ENCODE measurements at regions not wholly inside any gene's neighbourhood (a gene's known extent, or its start where the extent isn't known, plus 50 kb on each side); places are given as distances from the start of the nearest gene placed in this dataset.

DNA sequence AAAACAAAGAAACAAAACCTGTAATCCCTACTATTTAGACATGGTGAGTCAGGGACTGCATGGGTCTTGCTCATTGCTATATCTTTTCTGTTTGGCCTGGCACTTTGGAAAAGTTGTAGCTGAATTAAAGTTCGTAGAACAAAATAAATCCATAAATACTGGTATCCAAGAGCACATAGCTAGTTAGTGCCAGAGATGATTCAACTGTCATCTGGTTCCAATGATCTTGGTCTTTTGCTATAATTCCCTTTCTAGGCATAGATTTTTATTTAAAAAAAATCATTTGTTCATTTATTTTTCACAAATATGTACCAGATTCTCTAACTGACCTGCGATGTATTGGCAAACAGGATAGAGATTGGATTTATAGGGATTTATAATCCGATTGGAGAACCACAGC lies 1436.1 kb upstream of the GOT2 start:
- DNase-seq (ENCODE audit: low read depth) = no peak
- no peak overlapping the region for H3K4me3 ChIP-seq (ENCODE audit: low read depth, low read length)
- TF ChIP-seq, protein P1, sequence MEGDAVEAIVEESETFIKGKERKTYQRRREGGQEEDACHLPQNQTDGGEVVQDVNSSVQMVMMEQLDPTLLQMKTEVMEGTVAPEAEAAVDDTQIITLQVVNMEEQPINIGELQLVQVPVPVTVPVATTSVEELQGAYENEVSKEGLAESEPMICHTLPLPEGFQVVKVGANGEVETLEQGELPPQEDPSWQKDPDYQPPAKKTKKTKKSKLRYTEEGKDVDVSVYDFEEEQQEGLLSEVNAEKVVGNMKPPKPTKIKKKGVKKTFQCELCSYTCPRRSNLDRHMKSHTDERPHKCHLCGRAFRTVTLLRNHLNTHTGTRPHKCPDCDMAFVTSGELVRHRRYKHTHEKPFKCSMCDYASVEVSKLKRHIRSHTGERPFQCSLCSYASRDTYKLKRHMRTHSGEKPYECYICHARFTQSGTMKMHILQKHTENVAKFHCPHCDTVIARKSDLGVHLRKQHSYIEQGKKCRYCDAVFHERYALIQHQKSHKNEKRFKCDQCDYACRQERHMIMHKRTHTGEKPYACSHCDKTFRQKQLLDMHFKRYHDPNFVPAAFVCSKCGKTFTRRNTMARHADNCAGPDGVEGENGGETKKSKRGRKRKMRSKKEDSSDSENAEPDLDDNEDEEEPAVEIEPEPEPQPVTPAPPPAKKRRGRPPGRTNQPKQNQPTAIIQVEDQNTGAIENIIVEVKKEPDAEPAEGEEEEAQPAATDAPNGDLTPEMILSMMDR (IDR thresholded peaks at IDR 0.05; ENCODE audit: low read depth, low read length, missing control alignments) = no peak
- in situ Hi-C loops (cut with HindIII; ENCODE audit: low sequenced_read_pairs) = no loop called here

DNA sequence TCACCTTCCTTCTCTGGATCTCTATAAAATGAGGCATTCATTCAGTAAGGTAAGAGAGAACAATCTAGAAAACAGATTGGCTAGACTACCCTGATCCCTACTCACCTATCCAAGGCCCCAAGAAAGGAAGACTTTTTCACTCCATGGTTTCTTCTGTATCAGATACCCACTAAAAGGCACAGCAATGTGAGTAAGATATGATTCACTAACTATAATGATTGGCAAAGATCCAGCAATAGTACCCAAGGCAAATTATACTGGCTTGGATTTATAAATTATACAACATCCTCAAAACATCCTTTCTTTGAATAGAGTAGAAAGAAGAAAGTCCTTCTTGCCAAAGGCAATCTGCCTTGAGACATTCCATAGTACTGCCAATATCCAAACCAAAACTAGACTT lies 1432.0 kb upstream of the GOT2 start:
- no peak for DNase-seq (ENCODE audit: low read depth)
- in situ Hi-C loops (cut with HindIII; ENCODE audit: low sequenced_read_pairs) = no loop called here
- H3K4me3 ChIP-seq (ENCODE audit: low read depth, low read length) = no peak overlapping the region
- TF ChIP-seq, protein P1 (IDR thresholded peaks at IDR 0.05; ENCODE audit: low read depth, low read length, missing control alignments) = no peak

DNA sequence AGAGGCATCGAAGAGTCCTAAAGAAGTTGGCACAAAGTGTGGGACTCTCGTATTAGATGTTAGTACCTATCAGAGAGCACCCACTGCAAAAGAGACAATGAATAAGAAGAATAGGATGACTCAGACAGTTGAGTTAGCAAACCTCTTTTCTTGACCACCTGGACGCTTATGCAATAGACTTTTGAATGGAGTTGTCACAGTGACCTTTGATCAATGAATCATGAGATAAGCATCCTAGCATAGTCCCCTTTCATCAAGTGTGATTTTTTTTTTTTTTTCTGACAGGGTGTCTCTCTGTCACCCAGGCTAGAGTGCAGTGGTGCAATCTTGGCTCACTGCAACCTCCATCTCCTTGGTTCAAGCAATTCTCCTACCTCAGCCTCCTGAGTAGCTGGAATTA lies 1417.9 kb upstream of the GOT2 start:
- TF ChIP-seq, protein P1 (IDR thresholded peaks at IDR 0.05; ENCODE audit: low read depth, low read length, missing control alignments) = no peak
- no peak for DNase-seq (ENCODE audit: low read depth)
- in situ Hi-C loops (cut with HindIII; ENCODE audit: low sequenced_read_pairs) = no loop called here
- no peak overlapping the region for H3K4me3 ChIP-seq (ENCODE audit: low read depth, low read length)

DNA sequence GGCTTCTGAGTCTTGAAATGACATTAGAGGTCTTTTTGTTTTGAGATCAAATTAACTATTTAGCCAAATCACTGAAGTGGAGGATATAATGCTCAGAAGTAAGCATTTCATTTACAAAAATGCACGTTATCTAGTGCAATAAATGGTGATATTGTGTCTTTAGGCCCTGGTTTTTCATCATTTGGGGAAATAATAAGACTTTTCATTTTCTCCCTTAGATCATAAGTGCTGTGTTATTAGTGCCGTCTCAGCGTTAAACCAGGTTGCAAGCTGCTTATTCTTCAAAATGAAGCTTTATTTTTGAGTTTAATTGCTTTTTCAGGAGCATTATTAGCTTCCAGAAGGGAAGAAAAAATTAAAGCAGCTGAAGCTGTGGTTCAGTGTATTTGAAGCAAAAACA lies 1416.8 kb upstream of the GOT2 start:
- H3K4me3 ChIP-seq (ENCODE audit: low read depth, low read length) = no peak overlapping the region
- in situ Hi-C loops (cut with HindIII; ENCODE audit: low sequenced_read_pairs) = no loop called here
- DNase-seq (ENCODE audit: low read depth) = no peak
- TF ChIP-seq, protein P1 (IDR thresholded peaks at IDR 0.05; ENCODE audit: low read depth, low read length, missing control alignments) = no peak

DNA sequence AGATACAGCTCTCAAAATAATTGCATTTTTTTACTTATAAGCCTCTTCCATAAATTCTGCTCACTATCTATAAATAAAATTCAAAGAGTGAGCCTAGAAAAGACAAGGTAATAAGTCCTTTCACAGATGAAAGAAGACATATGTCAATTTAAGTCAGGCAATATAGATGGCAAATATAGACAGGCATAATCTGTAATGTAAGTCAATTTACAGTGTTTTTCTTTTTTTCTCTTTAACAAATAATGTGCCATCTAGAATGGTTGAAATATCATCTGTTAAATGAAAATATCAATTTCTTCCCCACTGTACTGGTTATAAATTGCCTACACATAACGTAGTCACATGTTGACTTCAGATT lies 1409.2 kb upstream of the GOT2 start:
- no peak overlapping the region for H3K4me3 ChIP-seq (ENCODE audit: low read depth, low read length)
- TF ChIP-seq, protein P1 (IDR thresholded peaks at IDR 0.05; ENCODE audit: low read depth, low read length, missing control alignments) = no peak
- in situ Hi-C loops (cut with HindIII; ENCODE audit: low sequenced_read_pairs) = no loop called here

DNA sequence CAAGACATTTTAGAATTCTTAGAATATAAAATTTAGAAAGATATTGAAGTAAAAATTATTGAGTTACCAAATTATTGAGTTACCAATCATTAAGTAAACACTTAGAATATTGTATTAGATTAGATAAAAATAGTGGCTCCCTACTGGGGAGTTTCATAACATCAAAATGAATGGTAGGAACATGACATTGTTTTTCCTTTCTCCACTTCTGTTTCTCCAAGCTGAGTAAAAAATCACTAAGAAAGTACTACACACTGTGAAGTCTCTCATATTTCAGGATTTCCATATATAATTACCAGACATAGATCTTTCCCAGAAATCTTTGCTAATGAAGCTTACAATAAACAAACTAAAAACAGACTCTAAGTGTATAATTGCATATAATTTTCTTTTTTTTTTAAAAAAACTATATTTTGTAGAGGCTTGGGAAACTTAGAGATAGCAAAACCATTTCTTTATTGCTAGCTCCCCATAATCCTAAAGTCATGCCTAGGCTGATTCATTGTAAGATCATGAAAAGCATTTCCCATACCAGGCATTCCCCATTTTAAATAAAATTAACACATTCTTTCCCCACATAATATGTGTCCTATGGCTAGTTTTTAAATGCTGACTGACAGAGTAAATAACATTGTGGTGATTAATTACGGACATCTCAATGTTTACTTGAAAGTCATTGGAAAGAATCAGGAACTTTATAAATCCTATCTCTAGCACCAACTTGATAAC lies 1408.7 kb upstream of the GOT2 start:
- H3K4me3 ChIP-seq (ENCODE audit: low read depth, low read length) = no peak overlapping the region
- TF ChIP-seq, protein P1 (IDR thresholded peaks at IDR 0.05; ENCODE audit: low read depth, low read length, missing control alignments) = no peak
- DNase-seq (ENCODE audit: low read depth) = no peak
- in situ Hi-C loops (cut with HindIII; ENCODE audit: low sequenced_read_pairs) = no loop called here

More for the DNA sequence above, 1409.2 kb upstream of the GOT2 start:
- DNase-seq (ENCODE audit: low read depth) = no peak
